Endothelial cell of umbilical vein (primary cell): ENCODE measurements at regions not wholly inside any gene's neighbourhood (a gene's known extent, or its start where the extent isn't known, plus 50 kb on each side); places are given as distances from the start of the nearest gene placed in this dataset.

Source experiments
- EZH2 ChIP-seq: IDR thresholded peaks from 2 replicates; pipeline ENCODE4 v1.6.1; 2012; ENCODE audit warnings: borderline replicate concordance, low read depth, mild to moderate bottlenecking, moderate library complexity, low read length, inconsistent platforms; ENCODE audit not compliant: severe bottlenecking
- FOS ChIP-seq: IDR thresholded peaks from 2 replicates; pipeline ENCODE4 v1.6.1; 2011; ENCODE audit warnings: mild to moderate bottlenecking, low read length, moderate library complexity, borderline replicate concordance; ENCODE audit not compliant: insufficient read depth
- GATA2 ChIP-seq: IDR thresholded peaks from 2 replicates; pipeline ENCODE4 v1.7.0; 2011; ENCODE audit warnings: low read depth, mild to moderate bottlenecking, moderate library complexity, mixed read lengths, low read length; ENCODE audit not compliant: insufficient read length, insufficient read depth
- JUN ChIP-seq: IDR thresholded peaks from 2 replicates; pipeline ENCODE4 v1.6.1; 2011; ENCODE audit warnings: borderline replicate concordance, low read depth; ENCODE audit not compliant: insufficient read length, insufficient read depth
- MYC ChIP-seq: IDR thresholded peaks from one replicate; pipeline ENCODE4 v1.6.1; 2011; ENCODE audit warnings: mild to moderate bottlenecking, low read depth, low read length
- POLR2A ChIP-seq: IDR thresholded peaks from 2 replicates; pipeline ENCODE4 v1.6.1; 2012; ENCODE audit warnings: low read depth, mild to moderate bottlenecking, control low read depth, low read length
- POLR2AphosphoS5 ChIP-seq: IDR thresholded peaks from 2 replicates; pipeline ENCODE4 v1.6.1; 2012; ENCODE audit warnings: low read depth, mild to moderate bottlenecking, control low read depth, low read length, moderate library complexity; ENCODE audit not compliant: insufficient read depth
- TF ChIP-seq, protein P1 (sequence below), 2 donors: IDR thresholded peaks; 1 replicate in 1 of 2; 2 replicates in 1 of 2; pipeline ENCODE4 v1.5.1; 2011; ENCODE audit warnings: low read length in 2 of 2, mild to moderate bottlenecking in 2 of 2, moderate library complexity in 2 of 2, control low read depth in 1 of 2, inconsistent platforms in 1 of 2, low read depth in 1 of 2; ENCODE audit not compliant: insufficient read depth in 1 of 2; ENCODE audit errors: extremely low read depth in 1 of 2

DNA sequence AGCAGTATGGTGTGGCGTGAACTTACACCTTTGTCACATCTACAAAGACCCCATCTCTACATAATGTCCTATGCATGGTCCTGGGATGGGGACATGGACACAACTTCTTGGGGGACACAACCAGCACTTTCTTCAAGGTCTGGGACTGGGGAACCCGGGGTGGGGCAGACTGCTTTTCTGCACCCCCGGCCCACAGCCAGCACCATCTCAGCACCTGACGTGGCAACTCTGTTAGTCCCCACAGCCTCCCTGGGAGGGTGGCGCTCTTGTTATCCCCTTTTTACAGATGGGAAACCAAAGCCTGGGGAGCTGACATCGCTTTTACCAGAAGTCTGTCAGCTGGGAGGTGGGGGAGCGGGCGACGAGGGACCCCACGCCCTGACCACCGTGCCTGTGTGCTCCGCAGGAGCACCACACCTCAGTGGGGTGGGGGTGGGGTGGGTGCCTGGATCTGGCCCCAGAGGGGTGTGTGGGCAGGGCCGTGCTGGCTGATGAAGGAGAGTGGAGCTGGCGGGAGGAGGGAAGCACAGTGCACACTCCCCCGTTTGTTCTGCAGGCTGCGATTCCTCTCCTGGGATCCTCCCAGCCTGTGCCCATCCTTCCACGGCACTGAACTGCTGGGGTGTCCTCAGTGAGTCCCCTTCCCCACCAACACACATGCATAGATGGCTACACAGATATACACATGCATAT is 115.4 kb upstream of the GSE1 start:
- TF ChIP-seq, protein P1, sequence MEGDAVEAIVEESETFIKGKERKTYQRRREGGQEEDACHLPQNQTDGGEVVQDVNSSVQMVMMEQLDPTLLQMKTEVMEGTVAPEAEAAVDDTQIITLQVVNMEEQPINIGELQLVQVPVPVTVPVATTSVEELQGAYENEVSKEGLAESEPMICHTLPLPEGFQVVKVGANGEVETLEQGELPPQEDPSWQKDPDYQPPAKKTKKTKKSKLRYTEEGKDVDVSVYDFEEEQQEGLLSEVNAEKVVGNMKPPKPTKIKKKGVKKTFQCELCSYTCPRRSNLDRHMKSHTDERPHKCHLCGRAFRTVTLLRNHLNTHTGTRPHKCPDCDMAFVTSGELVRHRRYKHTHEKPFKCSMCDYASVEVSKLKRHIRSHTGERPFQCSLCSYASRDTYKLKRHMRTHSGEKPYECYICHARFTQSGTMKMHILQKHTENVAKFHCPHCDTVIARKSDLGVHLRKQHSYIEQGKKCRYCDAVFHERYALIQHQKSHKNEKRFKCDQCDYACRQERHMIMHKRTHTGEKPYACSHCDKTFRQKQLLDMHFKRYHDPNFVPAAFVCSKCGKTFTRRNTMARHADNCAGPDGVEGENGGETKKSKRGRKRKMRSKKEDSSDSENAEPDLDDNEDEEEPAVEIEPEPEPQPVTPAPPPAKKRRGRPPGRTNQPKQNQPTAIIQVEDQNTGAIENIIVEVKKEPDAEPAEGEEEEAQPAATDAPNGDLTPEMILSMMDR (IDR thresholded peaks at IDR 0.05; ENCODE audit: extremely low read depth in 1 of 2, insufficient read depth in 1 of 2, low read depth in 1 of 2, low read length in 2 of 2) = no peak
- TF ChIP-seq JUN = no peak
- no peak for TF ChIP-seq POLR2AphosphoS5
- no peak for TF ChIP-seq POLR2A
- TF ChIP-seq MYC = no peak
- no peak for TF ChIP-seq EZH2
- TF ChIP-seq FOS = no peak
- TF ChIP-seq GATA2 = no peak
